NB4 (cell line): ENCODE measurements at regions not wholly inside any gene's neighbourhood (a gene's known extent, or its start where the extent isn't known, plus 50 kb on each side); places are given as distances from the start of the nearest gene placed in this dataset.

Experiments
- MYC ChIP-seq: IDR thresholded peaks from 2 replicates; pipeline ENCODE4 v1.6.1; 2011; ENCODE audit warnings: low read depth, low read length
- POLR2A ChIP-seq: IDR thresholded peaks from 2 replicates; pipeline ENCODE4 v1.6.1; 2011; ENCODE audit warnings: mild to moderate bottlenecking; ENCODE audit not compliant: insufficient read length; ENCODE audit errors: extremely low read depth
- TF ChIP-seq, protein P1 (sequence below): IDR thresholded peaks from 2 replicates; pipeline ENCODE4 v1.6.1; 2011; ENCODE audit warnings: low read depth, low read length
- TF ChIP-seq, protein P2 (sequence below): IDR thresholded peaks from one replicate; pipeline ENCODE4 v1.5.1; 2012; ENCODE audit warnings: low read depth, low read length

DNA sequence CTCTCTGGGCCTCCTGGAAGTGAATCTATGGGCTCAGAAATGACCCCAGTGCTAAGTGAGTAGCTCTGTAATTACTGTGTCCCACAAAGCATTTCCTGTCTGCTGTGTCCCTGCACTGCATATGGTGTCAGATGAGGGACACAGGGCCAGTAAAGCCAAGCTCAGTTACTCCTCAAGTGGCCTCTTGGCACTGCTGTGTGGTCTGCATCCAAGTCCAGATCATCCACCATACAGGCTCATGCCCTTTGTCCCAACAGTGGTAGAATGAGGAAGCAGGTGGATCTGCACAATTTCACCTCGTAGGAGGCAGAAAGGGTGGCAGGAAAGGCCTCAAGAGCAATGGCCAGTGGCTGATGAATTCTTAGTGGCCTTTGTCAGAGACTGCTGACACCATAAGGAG lies 146.8 kb downstream of the SOX9 start:
- TF ChIP-seq POLR2A, result no peak
- TF ChIP-seq, protein P1, sequence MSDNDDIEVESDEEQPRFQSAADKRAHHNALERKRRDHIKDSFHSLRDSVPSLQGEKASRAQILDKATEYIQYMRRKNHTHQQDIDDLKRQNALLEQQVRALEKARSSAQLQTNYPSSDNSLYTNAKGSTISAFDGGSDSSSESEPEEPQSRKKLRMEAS, result no peak
- TF ChIP-seq, protein P2, sequence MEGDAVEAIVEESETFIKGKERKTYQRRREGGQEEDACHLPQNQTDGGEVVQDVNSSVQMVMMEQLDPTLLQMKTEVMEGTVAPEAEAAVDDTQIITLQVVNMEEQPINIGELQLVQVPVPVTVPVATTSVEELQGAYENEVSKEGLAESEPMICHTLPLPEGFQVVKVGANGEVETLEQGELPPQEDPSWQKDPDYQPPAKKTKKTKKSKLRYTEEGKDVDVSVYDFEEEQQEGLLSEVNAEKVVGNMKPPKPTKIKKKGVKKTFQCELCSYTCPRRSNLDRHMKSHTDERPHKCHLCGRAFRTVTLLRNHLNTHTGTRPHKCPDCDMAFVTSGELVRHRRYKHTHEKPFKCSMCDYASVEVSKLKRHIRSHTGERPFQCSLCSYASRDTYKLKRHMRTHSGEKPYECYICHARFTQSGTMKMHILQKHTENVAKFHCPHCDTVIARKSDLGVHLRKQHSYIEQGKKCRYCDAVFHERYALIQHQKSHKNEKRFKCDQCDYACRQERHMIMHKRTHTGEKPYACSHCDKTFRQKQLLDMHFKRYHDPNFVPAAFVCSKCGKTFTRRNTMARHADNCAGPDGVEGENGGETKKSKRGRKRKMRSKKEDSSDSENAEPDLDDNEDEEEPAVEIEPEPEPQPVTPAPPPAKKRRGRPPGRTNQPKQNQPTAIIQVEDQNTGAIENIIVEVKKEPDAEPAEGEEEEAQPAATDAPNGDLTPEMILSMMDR, result no peak
- no peak for TF ChIP-seq MYC
